HCT116 (cell line): ENCODE measurements at regions not wholly inside any gene's neighbourhood (a gene's known extent, or its start where the extent isn't known, plus 50 kb on each side); places are given as distances from the start of the nearest gene placed in this dataset.

Source experiments
- ATAC-seq: fragments of 200-7000 bp; cut with Tn5 transposase; 2 replicates; pipeline ENCODE4 v1.9.1; 2020; ENCODE audit warnings: mild to moderate bottlenecking, moderate library complexity
- BruUV-seq: library from RNA; stranded (reverse); fragments of 400-500 nt; replicated peaks from 2 replicates; lab custom pipeline; 2021; lab: Mats Ljungman, UMichigan
- CTCF ChIA-PET: fragments of 300-600 bp; sonication (Branson Sonifier 250); formaldehyde crosslinking; loops from one replicate; lab custom pipeline; 2021; ENCODE audit warnings: antibody characterized with exemption; lab: Charles Lee
- POLR2A ChIA-PET: fragments of 300-600, 350-600 bp; sonication (Branson Sonifier 250); formaldehyde crosslinking; loops from one replicate; lab custom pipeline; 2021; ENCODE audit warnings: antibody characterized with exemption; lab: Charles Lee
- RAD21 ChIA-PET, 2 experiments: fragments of 300-600 bp; sonication (Branson Sonifier 250); formaldehyde crosslinking; loops; one replicate each; lab custom pipeline; 2023; ENCODE audit warnings: low total read pairs in 2 of 2; ENCODE audit not compliant: uncharacterized antibody in 2 of 2, unreplicated experiment in 2 of 2, low non-redundant PET in 1 of 2; lab: Charles Lee
- DNase-seq: peaks from one replicate; pipeline ENCODE4 v3.0.0-alpha.2; 2010; ENCODE audit warnings: low read depth, low spot score
- H2AFZ ChIP-seq: fragments of 200-600 bp; shearing (Covaris generic), sonication (generic); 2 replicates; pipeline ENCODE4 v1.6.1; 2017; ENCODE audit warnings: low read depth, mixed run types, mixed read lengths, antibody characterized with exemption, low read length; ENCODE audit not compliant: poor library complexity, severe bottlenecking
- H3K27ac ChIP-seq: 2 replicates; pipeline ENCODE4 v1.5.1; 2012; ENCODE audit warnings: low read depth, low read length
- H3K27me3 ChIP-seq: fragments of 200-600 bp; sonication (generic); 2 replicates; pipeline ENCODE4 v1.6.1; 2016; ENCODE audit warnings: mixed run types, low read length, mixed read lengths; ENCODE audit not compliant: insufficient read depth
- H3K36me3 ChIP-seq, 2 experiments: fragments of 200-500 bp in 1 of 2; fragments of 200-600 bp in 1 of 2; sonication (Bioruptor generic) in 1 of 2; sonication (generic) in 1 of 2; 2 replicates each; pipeline versions ENCODE4 v1.5.1 to v1.6.1; 2014 to 2016; ENCODE audit warnings: low read length in 2 of 2, inconsistent platforms in 1 of 2, mixed read lengths in 1 of 2, mixed run types in 1 of 2; ENCODE audit not compliant: insufficient read depth in 2 of 2, control insufficient read depth in 1 of 2
- H3K4me1 ChIP-seq, 2 experiments: fragments of 200-600 bp in 1 of 2; sonication (generic) in 1 of 2; 2 replicates each; pipeline versions ENCODE4 v1.5.1 to v1.6.1; 2012 to 2017; ENCODE audit warnings: low read length in 2 of 2, inconsistent platforms in 1 of 2, mild to moderate bottlenecking in 1 of 2, mixed read lengths in 1 of 2, mixed run types in 1 of 2, moderate library complexity in 1 of 2; ENCODE audit not compliant: insufficient read depth in 2 of 2, control insufficient read depth in 1 of 2
- H3K4me2 ChIP-seq: fragments of 200-600 bp; sonication (generic); 2 replicates; pipeline ENCODE4 v1.6.1; 2017; ENCODE audit warnings: mixed run types, low read length, mixed read lengths
- H3K4me3 ChIP-seq, 2 experiments: fragments of 200-600 bp in 1 of 2; sonication (generic) in 1 of 2; replicated peaks in 1 of 2; 2 replicates each; pipeline ENCODE4 v1.5.1; 2011 to 2016; ENCODE audit warnings: low read length in 2 of 2, control low read depth in 1 of 2, low read depth in 1 of 2, mild to moderate bottlenecking in 1 of 2, mixed read lengths in 1 of 2, mixed run types in 1 of 2
- H3K79me2 ChIP-seq: fragments of 200-600 bp; sonication (generic); 2 replicates; pipeline ENCODE4 v1.6.1; 2017; ENCODE audit warnings: mild to moderate bottlenecking, mixed run types, low read length, moderate library complexity, mixed read lengths; ENCODE audit not compliant: insufficient read depth
- H3K9ac ChIP-seq: fragments of 200-600 bp; sonication (generic); 2 replicates; pipeline ENCODE4 v1.6.1; 2016; ENCODE audit warnings: low read length, mixed read lengths
- H3K9me2 ChIP-seq: fragments of 200-600 bp; sonication (generic), shearing (Covaris generic); 2 replicates; pipeline ENCODE4 v1.6.1; 2017; ENCODE audit warnings: mixed run types, mild to moderate bottlenecking, moderate library complexity; ENCODE audit not compliant: insufficient read depth
- H3K9me3 ChIP-seq, 2 experiments: fragments of 200-500 bp in 1 of 2; fragments of 200-600 bp in 1 of 2; sonication (Bioruptor generic) in 1 of 2; sonication (generic) in 1 of 2; 2 replicates each; pipeline ENCODE4 v1.6.1; 2014 to 2017; ENCODE audit warnings: low read length in 2 of 2, mixed read lengths in 2 of 2, inconsistent platforms in 1 of 2, low read depth in 1 of 2, mild to moderate bottlenecking in 1 of 2, mixed run types in 1 of 2, moderate library complexity in 1 of 2; ENCODE audit not compliant: control insufficient read depth in 1 of 2, insufficient read depth in 1 of 2
- H4K20me1 ChIP-seq: fragments of 200-600 bp; sonication (generic), shearing (Covaris generic); 2 replicates; pipeline ENCODE4 v1.6.1; 2017; ENCODE audit warnings: mixed run types, mild to moderate bottlenecking, moderate library complexity; ENCODE audit not compliant: insufficient read depth
- CBX3 ChIP-seq: IDR thresholded peaks from 2 replicates; pipeline ENCODE4 v1.6.1; 2012; ENCODE audit warnings: low read depth
- CEBPB ChIP-seq: IDR thresholded peaks from 2 replicates; pipeline ENCODE4 v1.6.1; 2012; ENCODE audit warnings: low read depth
- EGR1 ChIP-seq: IDR thresholded peaks from 2 replicates; pipeline ENCODE4 v1.6.1; 2012; ENCODE audit warnings: low read depth
- SP1 ChIP-seq: IDR thresholded peaks from 2 replicates; pipeline ENCODE4 v1.6.1; 2012; ENCODE audit warnings: low read depth
- SRF ChIP-seq: IDR thresholded peaks from 2 replicates; pipeline ENCODE4 v1.6.1; 2012; ENCODE audit warnings: low read depth
- YY1 ChIP-seq: IDR thresholded peaks from 2 replicates; pipeline ENCODE4 v1.6.1; 2011; ENCODE audit warnings: low read length, low read depth, moderate library complexity, mild to moderate bottlenecking; ENCODE audit not compliant: insufficient replicate concordance; ENCODE audit errors: extremely low read depth
- ZNF274 ChIP-seq: fragments of 200-500 bp; sonication (Bioruptor generic); IDR thresholded peaks from 2 replicates; pipeline ENCODE4 v1.6.1; 2014; ENCODE audit warnings: mild to moderate bottlenecking, low read depth, low read length, inconsistent platforms
- intact Hi-C: fragments of 100-400 bp; cut with micrococcal nuclease; formaldehyde crosslinking; loops from 2 replicates; pipeline ENCODE4 v1.10.0; 2022
- TF ChIP-seq, protein P1 (sequence below): IDR thresholded peaks from 2 replicates; pipeline ENCODE4 v1.6.1; 2012; ENCODE audit warnings: low read depth
- TF ChIP-seq, protein P2 (sequence below), 3 experiments: fragments of 200-600 bp in 1 of 3; sonication (generic) in 1 of 3; IDR thresholded peaks in 2 of 3; conservative IDR thresholded peaks in 1 of 3; 2 replicates each; pipeline ENCODE4 v1.5.1; 2012 to 2017; ENCODE audit warnings: low read depth in 2 of 3, low read length in 2 of 3, antibody characterized with exemption in 1 of 3, borderline replicate concordance in 1 of 3, control low read depth in 1 of 3, mild to moderate bottlenecking in 1 of 3, mixed read lengths in 1 of 3, mixed run types in 1 of 3, moderate library complexity in 1 of 3; ENCODE audit not compliant: insufficient read depth in 1 of 3

DNA sequence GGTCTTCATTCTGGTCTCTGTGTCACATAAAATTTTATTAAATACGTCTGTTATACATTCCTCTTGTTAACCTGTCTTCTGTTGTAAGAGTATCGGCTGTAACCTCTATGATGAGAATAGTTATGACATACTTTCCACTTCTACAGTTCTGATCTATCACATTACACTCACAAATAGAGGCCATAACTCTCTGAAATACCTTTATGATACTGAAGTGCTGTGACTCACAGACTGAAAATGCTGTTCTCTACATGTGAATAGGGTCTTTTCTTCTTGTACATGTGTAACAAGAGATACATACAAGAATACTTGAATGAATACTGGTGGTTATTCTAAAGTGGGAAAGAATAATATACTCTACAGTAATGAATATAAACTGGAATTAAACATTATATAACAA, 1047.6 kb downstream of the TECRL start:
- intact Hi-C loops, result no loop called here
- Histone ChIP-seq H3K27ac (no peak overlapping the region), H3K4me3 (no peak overlapping the region), H2AFZ (no peak overlapping the region), H3K27me3 (no peaks in the 10 kb centered on the region), H4K20me1 (no peaks in the 10 kb centered on the region), H3K4me2 (no peak overlapping the region), H3K36me3 (no peaks in the 10 kb centered on the region), H3K9me2 (no peaks in the 10 kb centered on the region), H3K9me3 (peaks cover 4 to 21% of the 10 kb centered on the region in 2 experiments), H3K9ac (no peak overlapping the region), H3K79me2 (no peaks in the 10 kb centered on the region), H3K4me1 (no peaks in the 10 kb centered on the region)
- ChIA-PET CTCF (no interaction called here), RAD21 (no interaction called here), POLR2A (no interaction called here)
- DNase-seq (no peak), ATAC-seq (no peak)
- no TSS peak for BruUV-seq
- TF ChIP-seq EGR1 (no peak), ZNF274 (no peak), SRF (no peak), CEBPB (no peak), YY1 (no peak), CBX3 (no peak), SP1 (no peak)
- TF ChIP-seq, protein P1, sequence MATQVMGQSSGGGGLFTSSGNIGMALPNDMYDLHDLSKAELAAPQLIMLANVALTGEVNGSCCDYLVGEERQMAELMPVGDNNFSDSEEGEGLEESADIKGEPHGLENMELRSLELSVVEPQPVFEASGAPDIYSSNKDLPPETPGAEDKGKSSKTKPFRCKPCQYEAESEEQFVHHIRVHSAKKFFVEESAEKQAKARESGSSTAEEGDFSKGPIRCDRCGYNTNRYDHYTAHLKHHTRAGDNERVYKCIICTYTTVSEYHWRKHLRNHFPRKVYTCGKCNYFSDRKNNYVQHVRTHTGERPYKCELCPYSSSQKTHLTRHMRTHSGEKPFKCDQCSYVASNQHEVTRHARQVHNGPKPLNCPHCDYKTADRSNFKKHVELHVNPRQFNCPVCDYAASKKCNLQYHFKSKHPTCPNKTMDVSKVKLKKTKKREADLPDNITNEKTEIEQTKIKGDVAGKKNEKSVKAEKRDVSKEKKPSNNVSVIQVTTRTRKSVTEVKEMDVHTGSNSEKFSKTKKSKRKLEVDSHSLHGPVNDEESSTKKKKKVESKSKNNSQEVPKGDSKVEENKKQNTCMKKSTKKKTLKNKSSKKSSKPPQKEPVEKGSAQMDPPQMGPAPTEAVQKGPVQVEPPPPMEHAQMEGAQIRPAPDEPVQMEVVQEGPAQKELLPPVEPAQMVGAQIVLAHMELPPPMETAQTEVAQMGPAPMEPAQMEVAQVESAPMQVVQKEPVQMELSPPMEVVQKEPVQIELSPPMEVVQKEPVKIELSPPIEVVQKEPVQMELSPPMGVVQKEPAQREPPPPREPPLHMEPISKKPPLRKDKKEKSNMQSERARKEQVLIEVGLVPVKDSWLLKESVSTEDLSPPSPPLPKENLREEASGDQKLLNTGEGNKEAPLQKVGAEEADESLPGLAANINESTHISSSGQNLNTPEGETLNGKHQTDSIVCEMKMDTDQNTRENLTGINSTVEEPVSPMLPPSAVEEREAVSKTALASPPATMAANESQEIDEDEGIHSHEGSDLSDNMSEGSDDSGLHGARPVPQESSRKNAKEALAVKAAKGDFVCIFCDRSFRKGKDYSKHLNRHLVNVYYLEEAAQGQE, result no peak
- TF ChIP-seq, protein P2, sequence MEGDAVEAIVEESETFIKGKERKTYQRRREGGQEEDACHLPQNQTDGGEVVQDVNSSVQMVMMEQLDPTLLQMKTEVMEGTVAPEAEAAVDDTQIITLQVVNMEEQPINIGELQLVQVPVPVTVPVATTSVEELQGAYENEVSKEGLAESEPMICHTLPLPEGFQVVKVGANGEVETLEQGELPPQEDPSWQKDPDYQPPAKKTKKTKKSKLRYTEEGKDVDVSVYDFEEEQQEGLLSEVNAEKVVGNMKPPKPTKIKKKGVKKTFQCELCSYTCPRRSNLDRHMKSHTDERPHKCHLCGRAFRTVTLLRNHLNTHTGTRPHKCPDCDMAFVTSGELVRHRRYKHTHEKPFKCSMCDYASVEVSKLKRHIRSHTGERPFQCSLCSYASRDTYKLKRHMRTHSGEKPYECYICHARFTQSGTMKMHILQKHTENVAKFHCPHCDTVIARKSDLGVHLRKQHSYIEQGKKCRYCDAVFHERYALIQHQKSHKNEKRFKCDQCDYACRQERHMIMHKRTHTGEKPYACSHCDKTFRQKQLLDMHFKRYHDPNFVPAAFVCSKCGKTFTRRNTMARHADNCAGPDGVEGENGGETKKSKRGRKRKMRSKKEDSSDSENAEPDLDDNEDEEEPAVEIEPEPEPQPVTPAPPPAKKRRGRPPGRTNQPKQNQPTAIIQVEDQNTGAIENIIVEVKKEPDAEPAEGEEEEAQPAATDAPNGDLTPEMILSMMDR (IDR thresholded peaks at IDR 0.05 in 2 of 3, conservative IDR thresholded peaks at IDR 0.05 in 1 of 3; ENCODE audit: borderline replicate concordance in 1 of 3, insufficient read depth in 1 of 3, low read depth in 2 of 3, low read length in 2 of 3), result no peak
